DMS53 (cell line): ENCODE measurements at regions not wholly inside any gene's neighbourhood (a gene's known extent, or its start where the extent isn't known, plus 50 kb on each side); places are given as distances from the start of the nearest gene placed in this dataset.
"Not testable (repeated sequence)": the region's sequence is repeated elsewhere in the genome, so short reads cannot be mapped to it uniquely, and the experiment has no call there.

ENCODE experiments used
- DNase-seq: peaks from one replicate; lab custom pipeline; 2025; lab: John Stamatoyannopoulos, UW

DNA sequence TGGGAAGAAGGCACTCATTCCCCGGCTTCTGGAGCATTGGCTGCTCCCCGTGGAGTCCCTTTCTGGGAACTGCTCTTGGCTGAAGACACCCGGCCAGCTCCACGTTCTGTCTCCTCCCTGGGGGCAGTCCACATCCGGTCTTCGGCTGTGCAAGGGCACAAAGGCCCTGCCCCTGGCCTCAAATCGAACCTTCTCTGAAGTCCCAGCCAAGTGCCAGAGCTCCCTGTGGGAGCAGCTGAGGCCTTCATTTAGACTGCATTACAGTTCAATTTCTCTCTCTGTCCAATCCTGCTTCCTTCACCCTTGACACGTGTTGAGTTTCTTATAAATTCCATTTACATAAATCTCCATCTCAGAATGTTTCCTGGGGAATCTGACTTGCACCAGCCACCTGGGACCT, 132.9 kb upstream of the POU3F1 start:
- no peak for DNase-seq

DNA sequence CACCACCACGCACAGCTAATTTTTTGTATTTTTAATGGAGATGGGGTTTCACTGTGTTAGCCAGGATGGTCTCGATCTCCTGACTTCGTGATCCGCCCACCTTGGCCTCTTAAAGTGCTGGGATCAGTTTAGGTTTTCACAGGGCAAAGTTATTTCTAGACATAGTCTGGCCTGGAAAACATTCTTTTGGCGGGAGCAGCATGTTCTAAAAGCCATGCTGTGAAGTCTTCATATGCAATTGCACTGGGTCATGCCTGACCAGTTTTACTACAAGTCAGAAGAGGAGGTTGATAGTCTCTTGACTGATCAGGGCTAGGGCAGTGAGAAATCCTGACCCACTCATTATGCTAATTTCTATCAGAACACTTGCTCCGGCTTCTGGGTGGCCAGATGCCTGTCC, 131.6 kb upstream of the POU3F1 start:
- DNase-seq = no peak

DNA sequence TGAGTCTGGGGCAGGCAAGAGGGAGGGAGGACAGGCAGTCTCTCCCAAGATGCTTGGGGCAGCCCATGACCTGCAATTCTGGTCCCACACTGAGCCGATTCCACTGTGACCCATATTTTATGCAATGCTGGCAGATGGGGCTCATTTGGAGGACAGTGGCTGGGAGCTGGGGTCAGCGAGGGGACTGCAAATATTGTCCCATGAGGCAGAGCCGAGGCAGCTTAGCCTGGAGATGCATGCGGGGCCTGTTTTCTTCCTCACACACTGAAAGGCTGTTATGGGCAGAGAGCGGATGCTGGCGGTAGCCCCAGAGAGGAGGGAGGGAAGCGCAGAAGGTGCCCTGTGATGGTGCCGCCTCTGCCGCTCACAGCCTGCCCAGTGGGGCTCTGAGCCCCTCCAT, 128.5 kb upstream of the POU3F1 start:
- no peak for DNase-seq

DNA sequence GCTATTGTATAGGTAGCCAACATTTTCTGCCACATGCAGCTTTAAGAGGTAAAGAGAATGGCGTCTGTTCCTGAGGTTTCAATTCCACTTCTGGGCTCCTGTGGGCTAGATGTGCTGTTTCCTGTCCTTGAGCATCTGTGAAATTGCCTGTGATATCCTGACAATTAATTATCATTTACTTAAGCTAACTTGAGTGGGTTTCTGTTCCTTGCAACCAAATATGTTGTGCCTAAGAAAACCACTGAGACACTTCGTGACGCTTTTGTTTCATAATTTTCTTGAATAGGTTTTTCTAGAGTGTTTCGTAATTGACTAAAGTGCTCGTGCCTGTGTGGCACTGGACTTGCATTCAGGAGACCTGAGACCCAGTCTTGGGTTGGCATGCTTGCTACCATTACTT, 127.3 kb upstream of the POU3F1 start:
- no peak for DNase-seq

DNA sequence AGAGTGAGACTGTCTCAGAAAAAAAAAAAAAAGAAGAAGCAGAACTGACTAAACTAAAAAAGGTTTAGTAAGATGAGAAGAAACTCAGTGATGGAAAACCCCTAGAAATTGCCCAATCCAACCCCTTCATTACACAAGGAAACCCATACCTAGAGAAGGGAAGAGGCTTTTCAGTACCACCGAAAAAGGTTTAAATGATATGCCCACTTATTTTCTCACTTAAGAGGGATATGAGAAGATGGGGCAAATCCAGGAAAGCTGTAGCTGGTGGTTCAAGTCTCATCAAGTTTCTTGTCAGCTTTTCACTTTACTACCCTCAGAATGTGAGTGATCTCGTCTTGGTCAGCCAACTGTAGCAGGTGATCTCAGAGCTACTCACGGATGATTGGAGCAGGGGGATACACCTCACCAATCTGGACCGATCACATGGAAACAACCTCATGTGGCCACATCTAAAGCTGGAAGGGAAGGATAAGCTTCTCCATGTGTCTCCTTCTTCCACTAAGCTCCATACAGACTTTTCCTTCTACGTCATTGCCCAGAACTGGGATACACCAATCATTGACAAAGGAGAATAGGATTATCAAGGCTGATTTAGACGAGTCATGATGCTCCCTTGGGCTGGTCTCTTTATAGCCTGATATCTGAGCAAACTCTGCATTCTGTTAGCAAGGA, 126.7 kb upstream of the POU3F1 start:
- no peak for DNase-seq

DNA sequence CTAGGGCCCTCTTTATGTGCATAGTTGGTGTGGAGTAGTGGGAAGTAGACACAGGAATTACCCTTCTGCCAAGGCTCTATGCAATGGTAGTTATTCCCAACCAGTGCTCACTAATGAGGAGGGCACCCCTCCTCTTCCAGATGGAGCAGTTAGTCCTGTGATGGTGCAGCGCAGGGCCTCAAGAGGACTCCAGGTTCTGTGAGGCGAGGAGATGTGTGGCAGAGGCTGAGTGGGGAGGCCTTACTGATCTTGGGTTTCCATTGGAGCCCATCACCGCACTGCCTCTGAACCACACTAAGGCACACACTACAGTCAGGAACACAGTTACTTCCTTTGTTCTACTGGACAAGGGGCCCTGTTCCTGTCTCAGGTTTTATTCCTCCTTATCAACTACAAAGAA, 122.5 kb upstream of the POU3F1 start:
- no peak for DNase-seq

DNA sequence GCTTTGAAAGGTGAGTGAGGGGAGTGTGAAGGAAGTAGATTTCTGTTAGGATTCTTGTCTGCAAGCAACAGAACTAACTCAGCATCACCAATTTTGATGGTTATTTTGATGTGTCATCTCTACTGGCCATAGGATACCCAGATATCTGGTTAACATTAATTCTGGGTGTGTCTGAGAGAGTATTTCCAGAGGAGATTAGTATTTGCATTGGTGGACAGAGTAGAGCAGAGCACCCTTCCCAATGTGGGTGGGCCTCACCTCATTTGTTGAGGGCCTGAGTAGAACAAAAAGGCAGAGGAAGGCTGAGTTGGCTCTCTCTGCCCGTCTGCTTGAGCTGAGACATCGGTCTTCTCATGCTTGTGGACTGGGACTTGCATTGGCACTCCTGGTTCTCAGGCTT, 121.8 kb upstream of the POU3F1 start:
- DNase-seq = no peak

DNA sequence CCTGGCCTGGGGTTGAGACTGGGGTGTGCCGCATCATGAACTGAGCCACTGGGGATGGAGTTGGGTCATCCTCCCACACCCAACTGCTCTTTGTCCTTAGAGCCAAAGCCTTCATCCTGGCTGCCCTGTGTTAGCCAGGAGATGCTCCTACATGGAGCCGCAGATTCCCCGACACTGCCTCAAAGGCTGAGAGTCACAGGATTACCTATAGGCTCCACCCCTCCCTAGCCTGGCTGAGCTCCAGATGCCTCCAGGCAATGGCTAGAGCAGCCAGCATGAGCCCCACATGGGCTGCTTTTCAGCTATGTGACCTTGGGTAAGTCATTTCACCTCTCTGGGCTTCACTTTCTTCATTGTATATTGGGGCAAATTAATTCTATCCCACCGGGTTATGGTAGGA, 119.9 kb upstream of the POU3F1 start:
- DNase-seq = no peak

DNA sequence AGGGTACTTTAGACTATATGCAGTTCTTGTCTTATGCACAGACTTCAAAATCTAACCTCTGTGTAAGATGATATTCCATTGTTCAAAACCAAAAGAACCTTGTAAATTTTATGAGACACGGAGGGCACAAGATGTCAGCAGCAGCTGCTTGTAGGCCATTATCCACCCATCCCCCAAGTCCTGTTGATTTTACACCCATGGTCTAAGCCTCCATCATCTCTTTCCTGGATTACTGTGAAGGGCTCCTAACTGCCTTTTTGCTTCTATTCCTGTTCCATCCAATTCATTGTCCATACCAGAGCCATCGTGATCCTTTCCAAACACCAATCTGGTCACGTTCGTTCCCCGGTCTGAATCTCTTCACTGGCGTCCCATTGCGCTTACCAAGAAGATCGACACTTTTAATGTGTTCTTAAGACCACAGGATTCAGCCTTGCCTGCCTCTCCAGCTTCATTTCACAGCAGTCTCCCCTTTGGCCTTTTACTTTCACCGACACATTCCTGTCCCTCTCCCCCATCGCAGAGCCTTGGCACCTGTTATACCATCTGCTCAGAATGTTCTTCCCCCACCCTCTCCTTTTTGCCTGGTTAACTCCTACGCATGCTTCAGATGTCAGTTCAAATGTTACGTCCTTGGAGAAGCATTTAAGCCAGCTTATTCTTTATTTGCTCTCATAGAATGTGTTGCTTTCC, 107.3 kb upstream of the POU3F1 start:
- DNase-seq = no peak

DNA sequence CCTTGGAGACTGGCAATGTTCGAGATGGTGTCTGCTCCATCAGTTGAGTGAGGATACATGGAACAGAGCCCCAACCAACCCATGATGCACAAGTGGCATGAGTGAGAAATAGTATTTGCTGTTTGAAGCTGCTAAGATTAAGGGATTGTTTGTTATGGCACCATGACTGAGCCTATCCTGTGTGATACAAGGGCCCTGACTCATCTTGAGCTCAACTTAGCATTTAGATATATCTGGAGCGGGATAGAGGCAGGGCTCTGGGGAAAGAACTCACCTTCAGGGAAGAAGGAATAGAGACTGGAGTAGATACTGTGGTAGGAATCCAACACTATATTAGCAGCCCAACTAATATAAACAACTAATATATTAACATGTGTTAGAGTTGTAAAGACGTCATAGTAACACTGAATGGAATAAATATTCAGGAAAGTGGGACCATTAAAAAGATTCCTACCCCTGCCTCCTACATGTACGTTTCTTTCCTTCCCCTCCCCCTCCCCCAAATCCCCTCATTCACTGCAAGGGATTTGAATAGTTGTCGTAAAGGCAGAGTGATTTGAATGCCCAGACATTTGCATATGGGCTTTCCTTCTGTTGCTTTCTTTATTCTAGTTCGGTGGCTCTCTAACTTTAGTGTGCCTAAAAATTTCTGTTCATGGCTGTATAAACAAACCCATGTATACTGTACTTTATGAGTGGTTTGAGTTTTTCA, 106.6 kb upstream of the POU3F1 start:
- DNase-seq = no peak

DNA sequence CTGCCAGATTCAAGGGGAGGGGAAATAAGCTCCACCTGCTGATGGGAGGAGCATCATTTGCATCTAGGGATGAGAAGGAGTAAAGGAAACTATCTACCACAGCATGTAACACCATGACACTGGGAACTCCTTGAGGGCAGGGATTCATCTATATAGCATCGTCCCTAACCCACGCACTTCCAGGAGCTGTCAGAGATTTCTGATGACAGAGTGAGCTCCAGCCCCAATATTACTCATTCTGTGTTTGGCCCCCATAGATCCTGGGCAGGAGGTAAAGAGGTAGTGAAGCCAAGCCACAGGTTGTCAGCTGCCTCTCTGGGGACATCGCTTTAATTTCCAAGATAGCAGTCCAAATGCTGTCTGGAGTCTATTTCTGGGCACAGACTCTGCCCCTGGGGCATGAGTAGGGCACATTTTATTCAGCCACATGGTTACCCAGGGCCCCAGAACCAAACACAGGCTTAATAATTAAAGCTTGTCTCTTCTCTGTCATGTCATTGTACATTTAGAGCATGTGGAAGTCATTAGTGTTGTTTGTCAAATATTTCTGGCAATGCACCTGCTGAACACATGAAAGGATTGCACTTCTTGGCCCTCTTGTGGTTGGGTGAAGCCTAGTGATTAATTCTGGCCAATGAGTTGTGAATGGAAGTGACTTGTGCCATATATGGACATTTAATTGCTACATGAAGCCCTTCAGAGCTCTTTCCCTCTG, 105.9 kb upstream of the POU3F1 start:
- peak; percentile 14 for DNase-seq

DNA sequence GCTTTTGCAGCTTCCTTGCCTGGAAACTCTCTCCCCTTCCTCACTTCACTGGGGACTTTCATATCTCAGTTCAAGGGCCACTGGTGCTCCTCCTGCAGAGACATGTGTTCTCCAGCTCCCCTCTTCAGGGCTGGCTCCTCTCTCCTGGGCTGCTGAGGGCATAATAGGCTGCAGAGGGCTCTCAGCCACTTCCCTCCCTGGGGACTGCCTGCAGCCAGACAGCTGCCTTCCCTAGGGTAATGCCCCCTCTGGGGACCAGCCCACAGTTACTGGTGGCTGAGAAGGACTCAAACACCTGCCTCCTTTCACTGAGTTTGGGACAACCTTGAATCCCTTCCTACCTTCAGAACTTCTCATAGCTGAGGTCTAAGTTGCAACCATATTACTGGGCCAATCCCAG, 104.8 kb upstream of the POU3F1 start:
- DNase-seq = no peak

DNA sequence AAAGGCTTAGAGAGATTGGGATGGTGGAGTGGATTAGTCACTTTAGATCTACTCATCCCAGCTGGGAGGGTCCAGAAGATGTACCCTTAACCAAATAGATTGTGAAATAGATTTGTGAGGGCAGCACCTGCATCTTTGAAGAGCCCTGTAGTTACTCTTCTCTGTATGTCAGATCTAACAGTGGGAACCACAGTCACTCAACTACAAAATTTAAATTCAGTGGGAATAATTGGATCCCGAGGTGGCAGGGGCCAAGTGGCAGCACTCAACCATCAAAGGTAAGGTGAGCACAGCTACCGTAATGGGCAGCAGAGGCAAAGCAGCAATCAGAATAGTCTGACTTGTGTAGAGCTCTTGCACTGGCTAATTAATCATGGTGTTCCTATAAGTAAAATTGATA, 99.5 kb upstream of the POU3F1 start:
- DNase-seq = not testable (repeated sequence)

DNA sequence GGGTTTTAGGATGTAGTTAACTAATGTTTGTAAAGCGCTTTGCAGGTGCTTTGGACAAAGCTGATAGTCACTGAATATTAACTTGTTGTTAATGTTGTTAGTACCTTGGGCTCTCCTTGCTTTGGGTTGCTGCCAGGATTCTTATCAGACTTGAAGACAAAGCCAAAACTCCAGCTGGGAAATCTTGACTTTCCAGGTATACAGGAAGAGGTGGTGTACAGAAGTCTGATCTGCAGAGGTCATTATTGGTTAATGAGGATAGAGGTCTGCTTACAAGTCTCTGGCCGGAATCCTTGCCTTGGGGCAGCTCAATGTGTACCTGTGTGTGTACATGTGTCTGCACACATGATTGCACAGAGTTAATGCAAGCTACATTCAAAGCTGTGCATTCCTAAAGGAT, 96.0 kb upstream of the POU3F1 start:
- DNase-seq = no peak

DNA sequence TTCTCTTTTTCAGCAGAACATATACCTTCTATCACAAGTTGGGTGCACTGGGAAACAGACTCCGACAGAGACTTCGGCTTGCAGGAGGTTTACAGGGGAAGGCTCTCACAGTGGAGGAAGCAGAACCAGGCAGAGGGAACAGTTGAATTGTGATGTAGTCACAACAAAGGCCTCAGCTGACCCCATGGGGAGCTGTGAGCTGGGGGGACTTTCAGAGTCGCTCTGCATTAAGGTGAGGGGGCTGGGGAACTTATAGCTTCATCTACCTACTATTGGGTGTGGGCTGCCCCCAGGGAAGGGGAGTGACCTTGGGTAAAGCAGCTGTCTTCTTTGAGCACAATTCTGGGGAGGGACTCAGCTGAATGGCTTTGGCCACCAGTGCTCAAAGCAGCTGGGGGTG, 94.9 kb upstream of the POU3F1 start:
- DNase-seq = no peak

DNA sequence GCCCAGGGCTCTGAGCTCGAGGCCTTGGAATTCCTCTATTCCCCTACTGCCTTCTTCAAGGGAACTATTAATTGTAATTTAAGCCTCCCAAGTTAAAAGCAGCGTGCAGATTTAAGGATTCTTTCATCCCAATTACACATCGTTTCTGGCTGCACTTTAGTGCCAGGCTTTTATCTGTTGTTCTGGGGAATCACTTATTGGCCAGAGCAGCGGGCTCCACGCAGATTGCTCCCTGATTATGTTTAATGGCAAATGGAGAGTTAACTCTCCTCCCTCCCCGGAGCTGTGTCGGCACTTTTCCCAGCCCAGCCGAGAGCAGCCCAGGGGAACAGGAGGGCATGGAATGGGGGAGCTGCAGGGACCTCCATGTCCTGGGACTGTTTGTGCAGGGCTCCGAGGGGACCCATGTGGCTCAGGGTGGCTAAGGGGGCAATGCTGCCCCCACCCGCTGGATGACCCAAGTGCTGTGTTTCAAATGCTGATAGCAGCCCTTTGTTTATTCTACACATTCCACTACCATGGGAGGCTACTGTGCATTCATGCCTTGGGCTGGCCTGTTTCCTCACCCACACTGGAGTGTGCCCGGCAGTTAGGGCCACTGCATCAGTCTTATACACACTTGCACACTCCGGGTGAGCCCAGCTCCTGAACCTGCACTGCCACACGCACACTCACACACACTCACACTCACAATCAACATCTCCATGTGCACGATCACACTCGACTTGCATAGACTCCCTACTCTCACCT, 93.3 kb upstream of the POU3F1 start:
- DNase-seq = no peak

DNA sequence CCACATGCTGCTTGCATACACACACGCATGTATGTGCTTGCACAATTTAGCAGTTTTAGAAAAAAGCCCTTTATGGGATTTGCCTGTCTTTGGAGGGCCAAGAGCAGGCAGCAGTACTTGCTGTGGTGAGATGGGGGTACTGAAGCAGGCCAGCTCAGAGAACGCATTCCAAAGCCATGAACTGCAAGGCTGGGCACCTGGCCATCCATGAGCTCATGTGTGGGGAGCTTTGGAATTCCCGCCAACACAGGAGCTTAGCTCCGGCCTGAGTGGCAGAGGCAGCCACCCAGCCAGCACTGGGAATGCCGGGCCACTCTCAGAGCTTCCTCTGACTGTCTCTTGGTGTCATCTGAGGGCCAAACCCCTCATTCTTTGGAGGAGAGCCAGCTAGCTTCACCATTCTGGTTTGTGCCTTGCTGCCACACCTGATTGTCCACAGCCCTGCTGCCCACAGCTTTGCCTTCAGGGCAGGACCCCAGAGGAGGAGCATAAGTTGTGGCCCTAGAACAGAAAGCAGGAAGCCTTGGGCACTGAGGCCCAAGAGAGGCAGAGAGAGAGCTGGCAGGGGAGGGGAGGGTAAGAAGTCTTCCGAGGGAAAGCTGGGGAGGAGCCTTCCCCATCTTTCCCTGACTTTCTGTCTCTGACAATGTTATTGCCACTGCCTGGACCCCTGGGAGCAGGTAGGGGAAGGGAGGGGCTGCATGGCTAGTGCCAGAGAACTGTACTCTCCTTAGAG, 92.1 kb upstream of the POU3F1 start:
- DNase-seq = no peak

DNA sequence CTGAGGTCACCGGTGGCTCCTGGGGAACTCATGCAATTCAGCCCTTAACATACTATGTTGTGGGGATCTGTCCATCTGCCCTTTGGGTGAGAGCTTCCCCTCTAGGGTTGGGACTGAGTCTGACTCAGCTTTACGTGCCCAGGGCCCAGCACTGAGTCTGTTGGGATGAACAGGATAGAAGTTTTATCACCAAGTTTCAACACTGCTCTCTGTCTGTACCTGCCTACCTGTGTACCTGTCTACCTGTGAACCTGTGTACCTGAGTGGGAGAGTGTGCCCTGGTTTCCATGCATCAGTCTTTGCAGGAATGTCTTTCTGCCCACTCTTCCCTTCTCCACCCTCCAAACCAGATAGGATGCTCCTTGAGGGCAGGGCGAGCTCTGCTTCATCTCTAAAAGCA, 90.6 kb upstream of the POU3F1 start:
- DNase-seq = no peak

DNA sequence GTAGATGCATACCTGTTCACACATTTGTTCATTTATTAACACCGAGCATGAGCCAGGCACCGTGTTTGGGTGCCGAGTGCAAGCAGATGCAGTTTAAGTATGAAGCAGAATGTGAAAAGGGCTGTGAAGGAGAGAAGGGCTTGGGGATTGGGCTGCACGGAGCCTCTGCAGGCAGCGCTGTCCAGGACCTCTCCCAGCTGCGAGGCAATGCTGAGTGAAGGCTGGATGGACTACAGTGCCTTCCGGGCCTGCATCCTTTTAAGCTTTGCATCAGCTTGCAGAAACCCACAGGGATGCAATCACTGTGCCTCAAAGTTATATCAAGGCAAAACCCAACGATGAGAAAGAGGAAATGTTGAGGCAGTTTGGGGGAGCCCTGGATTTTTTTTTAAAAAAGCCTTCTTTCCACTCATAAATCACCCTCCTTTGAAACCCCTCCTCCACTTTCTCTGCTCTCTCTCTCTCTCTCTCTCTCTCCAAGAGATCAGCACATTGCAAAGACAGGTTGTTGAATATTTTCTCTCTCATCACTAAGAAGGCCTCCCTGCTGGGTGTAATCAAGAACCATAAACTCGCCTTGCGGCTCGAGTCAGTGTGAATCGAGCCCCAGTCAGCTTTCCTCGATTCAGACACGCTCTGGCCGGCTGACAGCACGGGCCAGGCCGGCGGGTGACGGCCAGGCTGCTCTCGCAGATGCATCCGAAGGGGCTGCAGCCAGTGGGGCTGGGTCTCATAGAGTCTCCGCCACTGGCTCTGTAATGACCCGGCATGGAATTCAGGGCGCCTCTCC, 89.2 kb upstream of the POU3F1 start:
- no peak for DNase-seq

DNA sequence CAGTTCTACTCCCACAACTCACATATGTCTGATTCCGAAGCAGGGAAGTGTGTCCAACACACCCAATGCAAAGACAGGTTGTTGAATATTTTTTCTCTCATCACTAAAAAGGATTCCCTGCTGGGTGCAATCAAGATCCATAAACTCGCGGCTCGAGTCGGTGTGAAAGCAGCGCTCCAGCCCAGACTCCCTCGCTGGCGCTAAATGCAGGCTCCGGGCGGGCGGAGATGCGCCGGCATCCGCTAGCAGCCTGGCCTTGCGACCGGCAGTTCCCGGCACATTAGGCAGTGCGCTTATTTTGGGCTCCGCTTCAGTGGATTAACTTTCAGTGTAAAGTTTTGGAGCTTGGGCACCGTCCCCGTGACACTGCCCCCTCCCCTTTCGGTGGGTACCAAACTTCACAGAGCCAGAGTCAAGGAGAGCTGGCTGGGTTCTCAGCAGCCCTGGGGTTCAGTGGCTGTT, 87.7 kb upstream of the POU3F1 start:
- no peak for DNase-seq
